Nephron (organoid): ENCODE measurements at regions not wholly inside any gene's neighbourhood (a gene's known extent, or its start where the extent isn't known, plus 50 kb on each side); places are given as distances from the start of the nearest gene placed in this dataset.
A peak's percentile ranks its signal among the peaks of the same experiment; 100 is the strongest.

Experiments used
- H3K27ac Mint-ChIP-seq, 3 experiments: 2 replicates each; pipeline ENCODE4 v1.8.0; 2020; ENCODE audit warnings: mixed read lengths in 3 of 3, mild to moderate bottlenecking in 2 of 3, moderate library complexity in 1 of 3
- H3K27me3 Mint-ChIP-seq: 2 replicates; pipeline ENCODE4 v1.8.0; 2021; ENCODE audit warnings: low read depth, mild to moderate bottlenecking, moderate library complexity, mixed read lengths
- H3K36me3 Mint-ChIP-seq: 2 replicates; pipeline ENCODE4 v1.8.0; 2020; ENCODE audit warnings: low read depth, mixed read lengths
- H3K4me1 Mint-ChIP-seq: 2 replicates; pipeline ENCODE4 v1.8.0; 2020; ENCODE audit warnings: mixed read lengths
- H3K4me3 Mint-ChIP-seq, 3 experiments: 2 replicates each; pipeline ENCODE4 v1.8.0; 2020; ENCODE audit warnings: mild to moderate bottlenecking in 3 of 3, mixed read lengths in 3 of 3, moderate library complexity in 2 of 3
- H3K9me3 Mint-ChIP-seq: 2 replicates; pipeline ENCODE4 v1.8.0; 2020; ENCODE audit warnings: mixed read lengths
- CTCF ChIP-seq, 3 experiments: fragments of 200-600 bp; sonication (generic); IDR thresholded peaks; one replicate each; pipeline ENCODE4 v1.5.0; 2021; ENCODE audit warnings: antibody characterized with exemption in 3 of 3; ENCODE audit not compliant: unreplicated experiment in 3 of 3

DNA sequence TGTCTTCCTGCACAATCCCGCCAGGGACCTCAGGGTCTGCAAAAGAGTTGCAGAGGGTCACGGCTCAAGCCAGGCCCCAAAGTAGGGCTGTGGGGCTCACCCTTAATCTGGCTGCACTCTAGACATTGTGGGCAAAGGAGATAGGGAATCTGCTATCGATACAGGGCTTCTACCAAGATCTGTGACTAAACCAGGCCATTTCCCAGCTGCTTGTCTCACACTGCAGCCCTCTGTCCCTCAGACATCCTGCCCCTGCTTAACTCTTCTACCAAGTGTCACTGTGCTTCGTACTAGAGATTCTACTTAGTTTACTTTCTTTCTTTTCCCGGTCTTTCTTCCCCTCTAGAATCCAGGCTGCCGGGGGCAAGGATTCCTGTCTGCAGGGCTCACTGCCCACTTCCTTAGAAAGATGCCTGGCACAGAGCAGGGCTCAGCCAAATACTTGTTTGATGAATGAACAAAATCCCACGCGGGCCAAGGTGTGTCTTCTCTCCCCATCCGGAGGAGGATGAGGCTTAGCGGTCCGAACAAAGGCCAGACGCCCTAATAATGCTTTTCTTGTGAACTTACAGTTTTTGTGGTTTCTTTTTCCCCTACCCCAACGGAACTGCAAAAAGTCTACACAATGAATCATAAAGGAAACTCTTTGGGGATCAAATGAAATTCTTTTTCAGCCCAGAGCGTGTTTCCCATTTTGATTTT is 61.3 kb upstream of the ANO1 start:
- no peak for TF ChIP-seq CTCF (IDR thresholded peaks at IDR 0.05; ENCODE audit: unreplicated experiment in 3 of 3)
- Mint-ChIP-seq H3K4me1 (peaks cover 25% of the 10 kb centered on the region), H3K9me3 (no peaks in the 10 kb centered on the region), H3K36me3 (no peaks in the 10 kb centered on the region), H3K27ac (peak overlapping the region in 2 of 3 experiments; percentile 22 to 60), H3K27me3 (peaks cover 7% of the 10 kb centered on the region), H3K4me3 (no peak overlapping the region)

DNA sequence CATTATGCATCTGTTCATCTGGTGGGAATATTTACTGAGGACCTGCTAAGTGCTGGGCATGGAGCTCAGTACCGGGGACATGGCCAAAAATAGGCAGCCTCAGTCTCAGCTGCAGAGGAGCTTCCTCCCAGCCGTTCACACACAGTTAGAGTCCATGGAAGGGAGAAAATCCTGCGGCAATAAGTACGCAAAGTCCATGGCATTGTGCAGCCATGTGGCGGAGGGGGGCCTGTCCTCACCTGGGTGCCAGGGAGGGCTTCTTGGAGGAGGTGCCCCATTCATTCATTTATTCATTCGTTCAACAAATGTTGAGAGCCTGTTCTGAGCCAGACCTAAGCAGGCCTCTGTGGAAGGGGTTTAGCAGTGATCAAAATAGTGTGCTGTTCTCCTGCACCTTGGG is 59.3 kb upstream of the ANO1 start:
- H3K27ac Mint-ChIP-seq: peak overlapping the region in 2 of 3 experiments; percentile 62 to 76
- TF ChIP-seq CTCF (IDR thresholded peaks at IDR 0.05; ENCODE audit: unreplicated experiment in 3 of 3): no peak
- peak overlapping the region in 1 of 3 experiments; percentile 27 for H3K4me3 Mint-ChIP-seq
- H3K36me3 Mint-ChIP-seq: no peaks in the 10 kb centered on the region
- peaks cover 25% of the 10 kb centered on the region for H3K4me1 Mint-ChIP-seq
- H3K9me3 Mint-ChIP-seq: peaks cover 7% of the 10 kb centered on the region
- H3K27me3 Mint-ChIP-seq: peaks cover 7% of the 10 kb centered on the region

GRCh38 chr11:70019576-70020011 is 58.5 kb upstream of the ANO1 start:
- Mint-ChIP-seq H3K36me3 (no peaks in the 10 kb centered on the region), H3K9me3 (peaks cover 7% of the 10 kb centered on the region), H3K4me3 (no peak overlapping the region), H3K4me1 (peaks cover 25% of the 10 kb centered on the region), H3K27me3 (peaks cover 7% of the 10 kb centered on the region), H3K27ac (peak overlapping the region in 2 of 3 experiments; percentile 62 to 76)
- no peak for TF ChIP-seq CTCF (IDR thresholded peaks at IDR 0.05; ENCODE audit: unreplicated experiment in 3 of 3)

- H3K36me3 Mint-ChIP-seq: no peaks in the 10 kb centered on the region
- H3K9me3 Mint-ChIP-seq: peaks cover 7% of the 10 kb centered on the region
- H3K27me3 Mint-ChIP-seq: peaks cover 7% of the 10 kb centered on the region
- TF ChIP-seq CTCF (IDR thresholded peaks at IDR 0.05; ENCODE audit: unreplicated experiment in 3 of 3): no peak
- peak overlapping the region in 2 of 3 experiments; percentile 62 to 76 for H3K27ac Mint-ChIP-seq
- peaks cover 25% of the 10 kb centered on the region for H3K4me1 Mint-ChIP-seq
- H3K4me3 Mint-ChIP-seq: no peak overlapping the region
Observed at GRCh38 chr11:70020336-70021214, 57.5 kb upstream of the ANO1 start.

GRCh38 chr11:70021586-70021985 is 56.5 kb upstream of the ANO1 start:
- H3K9me3 Mint-ChIP-seq: peaks cover 7% of the 10 kb centered on the region
- no peaks in the 10 kb centered on the region for H3K36me3 Mint-ChIP-seq
- H3K27ac Mint-ChIP-seq: peak overlapping the region in 1 of 3 experiments; percentile 76
- peaks cover 7% of the 10 kb centered on the region for H3K27me3 Mint-ChIP-seq
- peaks cover 25% of the 10 kb centered on the region for H3K4me1 Mint-ChIP-seq
- no peak overlapping the region for H3K4me3 Mint-ChIP-seq
- no peak for TF ChIP-seq CTCF (IDR thresholded peaks at IDR 0.05; ENCODE audit: unreplicated experiment in 3 of 3)
